ENCODE measurements at regions not wholly inside any gene's neighbourhood (a gene's known extent, or its start where the extent isn't known, plus 50 kb on each side); places are given as distances from the start of the nearest gene placed in this dataset.

DNA sequence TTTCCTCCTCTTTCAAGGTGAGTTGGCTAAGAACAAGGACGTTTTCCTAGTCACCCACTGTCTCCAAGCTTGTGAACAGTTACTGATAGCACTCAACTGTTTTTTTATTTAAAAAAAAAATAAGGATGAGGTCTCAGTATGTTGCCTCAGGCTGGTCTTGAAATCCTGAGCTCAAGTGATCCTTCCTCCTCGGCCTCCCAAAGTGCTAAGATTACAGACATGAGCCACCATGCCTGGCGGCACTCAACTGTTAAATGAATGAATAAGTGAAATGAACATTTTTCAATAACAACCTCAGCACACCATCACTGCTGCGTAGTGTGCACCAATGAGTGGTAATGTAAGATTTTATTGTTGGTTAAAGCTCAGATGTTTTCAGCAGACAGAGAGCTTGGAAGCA lies 214.1 kb upstream of the NRIP1 start:
- no peaks in the 10 kb centered on the region for H3K4me1 ChIP-seq
- intact Hi-C loops (cut with DNase I), result no loop called here

DNA sequence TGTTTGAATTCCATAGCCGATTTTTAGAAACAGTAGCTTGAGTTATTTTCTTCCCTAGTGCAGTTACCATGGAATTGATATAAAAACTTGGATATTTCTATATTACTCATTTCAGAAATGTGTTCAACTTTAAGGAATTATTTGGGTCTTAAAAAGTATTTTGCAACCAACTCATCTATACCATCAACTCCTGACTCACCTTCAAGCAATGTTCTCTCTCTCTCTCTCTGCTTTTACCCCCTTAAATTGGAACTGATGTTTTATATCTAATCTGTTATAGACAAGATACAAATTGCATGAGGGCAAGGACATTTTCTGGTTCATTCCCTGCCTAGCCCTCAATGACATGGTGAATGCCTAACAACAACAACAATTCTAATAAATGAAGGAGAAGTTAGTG lies 214.7 kb upstream of the NRIP1 start:
- H3K4me3 ChIP-seq, result no peak overlapping the region
- no peak overlapping the region for H3K27ac ChIP-seq
- H3K4me1 ChIP-seq, result no peaks in the 10 kb centered on the region
- DNase-seq (no peak), ATAC-seq (no peak)
- no peaks in the 10 kb centered on the region for H3K36me3 ChIP-seq
- intact Hi-C loops (cut with DNase I), result no loop called here
- no peaks in the 10 kb centered on the region for H3K9me3 ChIP-seq
- H3K27me3 ChIP-seq, result no peaks in the 10 kb centered on the region
- TF ChIP-seq, protein P1, sequence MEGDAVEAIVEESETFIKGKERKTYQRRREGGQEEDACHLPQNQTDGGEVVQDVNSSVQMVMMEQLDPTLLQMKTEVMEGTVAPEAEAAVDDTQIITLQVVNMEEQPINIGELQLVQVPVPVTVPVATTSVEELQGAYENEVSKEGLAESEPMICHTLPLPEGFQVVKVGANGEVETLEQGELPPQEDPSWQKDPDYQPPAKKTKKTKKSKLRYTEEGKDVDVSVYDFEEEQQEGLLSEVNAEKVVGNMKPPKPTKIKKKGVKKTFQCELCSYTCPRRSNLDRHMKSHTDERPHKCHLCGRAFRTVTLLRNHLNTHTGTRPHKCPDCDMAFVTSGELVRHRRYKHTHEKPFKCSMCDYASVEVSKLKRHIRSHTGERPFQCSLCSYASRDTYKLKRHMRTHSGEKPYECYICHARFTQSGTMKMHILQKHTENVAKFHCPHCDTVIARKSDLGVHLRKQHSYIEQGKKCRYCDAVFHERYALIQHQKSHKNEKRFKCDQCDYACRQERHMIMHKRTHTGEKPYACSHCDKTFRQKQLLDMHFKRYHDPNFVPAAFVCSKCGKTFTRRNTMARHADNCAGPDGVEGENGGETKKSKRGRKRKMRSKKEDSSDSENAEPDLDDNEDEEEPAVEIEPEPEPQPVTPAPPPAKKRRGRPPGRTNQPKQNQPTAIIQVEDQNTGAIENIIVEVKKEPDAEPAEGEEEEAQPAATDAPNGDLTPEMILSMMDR (IDR thresholded peaks at IDR 0.05), result no peak

More for the DNA sequence above, 214.1 kb upstream of the NRIP1 start:
- TF ChIP-seq, protein P1 (IDR thresholded peaks at IDR 0.05), result no peak
- no peak overlapping the region for H3K4me3 ChIP-seq
- H3K27ac ChIP-seq, result no peak overlapping the region
- DNase-seq (no peak), ATAC-seq (no peak)
- H3K36me3 ChIP-seq, result no peaks in the 10 kb centered on the region
- no peaks in the 10 kb centered on the region for H3K9me3 ChIP-seq
- H3K27me3 ChIP-seq, result no peaks in the 10 kb centered on the region

DNA sequence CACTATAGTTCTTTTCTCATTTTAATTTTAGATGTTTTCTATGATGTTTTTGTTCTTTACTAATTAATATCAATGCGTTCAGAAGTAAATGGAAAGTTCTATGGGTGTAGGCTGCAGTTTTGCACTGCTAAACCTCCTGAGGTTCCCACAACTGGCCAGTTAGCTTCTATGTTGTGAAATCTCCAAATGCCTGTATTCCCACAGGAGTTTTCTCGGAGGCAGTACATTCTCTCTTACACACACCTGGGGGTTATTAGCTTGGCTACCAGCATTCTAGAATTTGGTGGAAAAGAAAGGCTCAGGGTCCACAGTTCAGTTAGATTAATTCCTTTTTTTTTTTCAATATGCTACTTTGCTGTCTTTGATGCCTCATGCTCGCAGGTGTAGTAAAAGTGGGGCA lies 216.9 kb upstream of the NRIP1 start:
- Histone ChIP-seq H3K27ac (no peak overlapping the region), H3K9me3 (no peaks in the 10 kb centered on the region), H3K4me1 (no peaks in the 10 kb centered on the region), H3K27me3 (no peaks in the 10 kb centered on the region), H3K4me3 (no peak overlapping the region), H3K36me3 (no peaks in the 10 kb centered on the region)
- TF ChIP-seq, protein P1 (IDR thresholded peaks at IDR 0.05), result no peak
- ATAC-seq (no peak), DNase-seq (no peak)
- intact Hi-C loops (cut with DNase I), result no loop called here

DNA sequence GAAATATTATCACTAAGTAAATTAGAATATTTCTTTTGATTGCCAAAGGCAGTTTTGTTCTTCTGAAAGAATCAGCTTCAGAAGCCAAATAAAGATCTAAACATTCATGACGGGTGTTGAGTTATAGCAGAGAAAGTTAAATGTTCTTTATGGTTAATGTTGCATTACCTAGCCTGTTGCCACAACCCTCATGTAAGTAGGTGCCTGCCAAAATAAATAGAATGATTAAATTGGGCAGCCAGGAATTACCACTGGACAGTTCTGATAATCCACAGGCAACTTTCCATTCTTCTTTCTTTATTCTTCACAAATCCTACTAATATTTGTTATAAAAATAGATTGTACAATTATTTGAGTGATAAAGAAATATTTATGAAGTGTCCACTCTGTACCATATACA lies 217.9 kb upstream of the NRIP1 start:
- no peak for ATAC-seq
- Histone ChIP-seq H3K36me3 (no peaks in the 10 kb centered on the region), H3K27ac (no peak overlapping the region), H3K4me3 (no peak overlapping the region), H3K27me3 (no peaks in the 10 kb centered on the region), H3K4me1 (no peaks in the 10 kb centered on the region), H3K9me3 (no peaks in the 10 kb centered on the region)
- DNase-seq, result no peak
- intact Hi-C loops (cut with DNase I), result no loop called here
- TF ChIP-seq, protein P1 (IDR thresholded peaks at IDR 0.05), result no peak

DNA sequence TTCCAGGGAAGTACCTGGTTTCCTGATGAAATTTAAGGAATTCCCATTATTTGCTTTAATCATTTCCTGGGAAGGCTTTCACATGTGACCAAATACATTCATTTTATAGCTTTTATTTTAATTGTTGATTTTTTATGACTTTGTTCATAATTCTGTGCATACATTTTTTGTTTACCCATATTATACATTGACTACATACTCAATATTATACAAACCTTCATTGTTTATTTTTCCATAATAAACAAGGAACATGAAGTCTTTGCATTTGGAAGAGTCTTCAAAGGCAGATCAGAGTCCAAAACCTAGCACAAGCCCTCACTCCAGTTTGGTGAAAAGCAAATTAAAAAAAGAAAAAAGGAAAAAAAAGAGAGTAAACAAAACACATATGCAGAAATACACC lies 218.3 kb upstream of the NRIP1 start:
- no peak for DNase-seq
- H3K36me3 ChIP-seq, result no peaks in the 10 kb centered on the region
- intact Hi-C loops (cut with DNase I), result no loop called here
- ATAC-seq, result no peak
- no peaks in the 10 kb centered on the region for H3K27me3 ChIP-seq
- TF ChIP-seq, protein P1 (IDR thresholded peaks at IDR 0.05), result no peak
- H3K9me3 ChIP-seq, result no peaks in the 10 kb centered on the region
- no peak overlapping the region for H3K4me3 ChIP-seq
- no peaks in the 10 kb centered on the region for H3K4me1 ChIP-seq
- no peak overlapping the region for H3K27ac ChIP-seq

DNA sequence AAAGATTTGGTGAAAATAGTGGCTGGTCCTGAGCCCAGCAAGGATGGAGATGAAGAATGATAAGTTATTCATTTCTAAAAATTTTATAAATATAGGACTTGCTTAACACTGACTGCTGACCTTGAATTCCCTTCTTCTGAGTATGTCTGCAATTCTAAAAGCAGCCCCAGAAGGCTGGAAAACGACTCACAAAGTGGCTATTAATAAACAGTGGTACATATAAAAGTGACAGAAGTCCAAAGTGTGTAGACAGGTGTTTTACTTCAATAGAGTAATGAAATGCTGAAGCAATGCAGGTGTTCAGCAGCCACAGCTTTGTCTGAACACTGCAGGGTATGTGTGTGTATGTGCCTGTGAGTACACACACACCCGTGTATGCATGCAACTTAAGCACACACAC lies 219.0 kb upstream of the NRIP1 start:
- no peak overlapping the region for H3K4me3 ChIP-seq
- TF ChIP-seq, protein P1 (IDR thresholded peaks at IDR 0.05), result no peak
- ATAC-seq, result no peak
- H3K27ac ChIP-seq, result no peak overlapping the region
- H3K36me3 ChIP-seq, result no peaks in the 10 kb centered on the region
- no peaks in the 10 kb centered on the region for H3K27me3 ChIP-seq
- no peaks in the 10 kb centered on the region for H3K4me1 ChIP-seq
- no peak for DNase-seq
- no peaks in the 10 kb centered on the region for H3K9me3 ChIP-seq
- intact Hi-C loops (cut with DNase I), result no loop called here
